SK-N-SH (cell line): ENCODE measurements at regions not wholly inside any gene's neighbourhood (a gene's known extent, or its start where the extent isn't known, plus 50 kb on each side); places are given as distances from the start of the nearest gene placed in this dataset.

Experiments used
- CTCF ChIP-seq: fragments of 200-600 bp; sonication (generic); IDR thresholded peaks from 2 replicates; pipeline ENCODE4 v1.6.1; 2017; ENCODE audit warnings: antibody characterized with exemption, mild to moderate bottlenecking, moderate library complexity
- EZH2phosphoT487 ChIP-seq: fragments of 200-600 bp; sonication (generic); IDR thresholded peaks from 2 replicates; pipeline ENCODE4 v1.6.1; 2017; ENCODE audit warnings: low read depth, mixed run types, mild to moderate bottlenecking, antibody characterized with exemption, moderate library complexity, borderline replicate concordance
- FOXM1 ChIP-seq: IDR thresholded peaks from 2 replicates; pipeline ENCODE4 v1.4.0; 2012; ENCODE audit warnings: low read depth, mild to moderate bottlenecking
- GABPA ChIP-seq: IDR thresholded peaks from 2 replicates; pipeline ENCODE4 v1.4.0; 2012; ENCODE audit warnings: low read depth, mild to moderate bottlenecking
- RAD21 ChIP-seq: IDR thresholded peaks from 2 replicates; pipeline ENCODE4 v1.6.1; 2012; ENCODE audit warnings: mild to moderate bottlenecking, low read length
- REST ChIP-seq: IDR thresholded peaks from 2 replicates; pipeline ENCODE4 v1.6.1; 2012; ENCODE audit warnings: mild to moderate bottlenecking, low read depth, low read length, moderate library complexity
- RFX5 ChIP-seq: IDR thresholded peaks from 2 replicates; pipeline ENCODE4 v1.6.1; 2012; ENCODE audit warnings: mild to moderate bottlenecking, improper control_type of control experiment, low read length
- YY1 ChIP-seq: IDR thresholded peaks from 2 replicates; pipeline ENCODE4 v1.4.0; 2012; ENCODE audit warnings: low read depth, mild to moderate bottlenecking
- ZBTB33 ChIP-seq: IDR thresholded peaks from 2 replicates; pipeline ENCODE4 v1.4.0; 2012; ENCODE audit warnings: low read depth, borderline replicate concordance

GRCh38 chr20:56788671-56789610 lies 159.8 kb downstream of the TFAP2C start:
- TF ChIP-seq RFX5: no peak
- no peak for TF ChIP-seq REST
- no peak for TF ChIP-seq EZH2phosphoT487
- TF ChIP-seq CTCF: no peak
- no peak for TF ChIP-seq YY1
- TF ChIP-seq GABPA: no peak
- no peak for TF ChIP-seq ZBTB33
- no peak for TF ChIP-seq RAD21
- TF ChIP-seq FOXM1: no peak
